Muscle of leg (tissue), 3 donors: ENCODE measurements at regions not wholly inside any gene's neighbourhood (a gene's known extent, or its start where the extent isn't known, plus 50 kb on each side); places are given as distances from the start of the nearest gene placed in this dataset.

Source experiments
- DNase-seq: peaks from one replicate; pipeline ENCODE4 v3.0.0; 2013
- H3K27ac ChIP-seq: one replicate; pipeline ENCODE4 v1.5.1; 2013; ENCODE audit warnings: mild to moderate bottlenecking, low read length, control low read depth
- H3K27me3 ChIP-seq: one replicate; pipeline ENCODE4 v1.6.1; 2013; ENCODE audit warnings: low read length; ENCODE audit not compliant: control insufficient read depth, insufficient read depth
- H3K36me3 ChIP-seq: one replicate; pipeline ENCODE4 v1.6.1; 2013; ENCODE audit warnings: low read length; ENCODE audit not compliant: control insufficient read depth, insufficient read depth
- H3K4me1 ChIP-seq: one replicate; pipeline ENCODE4 v1.6.1; 2013; ENCODE audit warnings: low read length; ENCODE audit not compliant: control insufficient read depth, insufficient read depth
- H3K4me3 ChIP-seq: one replicate; pipeline ENCODE4 v1.5.1; 2013; ENCODE audit warnings: low read length, control low read depth
- H3K9me3 ChIP-seq: replicated peaks from 2 replicates; pipeline ENCODE4 v1.6.1; 2013; ENCODE audit warnings: low read depth, low read length; ENCODE audit not compliant: control insufficient read depth
- WGBS: methylation state at CpG from one replicate; pipeline ENCODE4 v1.1.5; 2013; ENCODE audit warnings: missing lambda C conversion rate; ENCODE audit not compliant: insufficient coverage; 5-methylcytosine and 5-hydroxymethylcytosine counted together

DNA sequence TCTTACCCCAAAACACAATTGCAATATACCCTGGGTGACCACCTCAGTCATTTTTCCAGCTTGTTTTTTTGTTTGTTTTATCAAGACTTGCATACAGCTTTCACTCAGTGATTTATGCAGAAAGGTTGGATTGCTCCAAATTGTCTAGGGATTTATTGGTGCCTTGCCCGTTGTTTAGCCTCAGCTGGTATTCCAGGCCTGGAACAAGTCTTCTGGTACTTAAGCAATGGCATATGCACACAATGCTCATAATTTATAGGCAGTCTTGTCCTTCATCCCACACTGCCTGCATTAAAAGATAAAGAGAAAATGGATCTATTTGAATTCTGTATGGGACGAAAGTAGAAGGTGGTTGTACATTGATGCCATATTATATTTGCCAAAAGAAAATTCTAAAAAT, 392.5 kb downstream of the ADAMTS20 start:
- no peak overlapping the region for H3K27ac ChIP-seq
- no peaks in the 10 kb centered on the region for H3K36me3 ChIP-seq
- H3K4me3 ChIP-seq = no peak overlapping the region
- no peaks in the 10 kb centered on the region for H3K27me3 ChIP-seq
- DNase-seq = no peak
- no CpG with 5 or more reads among the region's 2 CpGs for WGBS
- no peaks in the 10 kb centered on the region for H3K9me3 ChIP-seq
- no peaks in the 10 kb centered on the region for H3K4me1 ChIP-seq

DNA sequence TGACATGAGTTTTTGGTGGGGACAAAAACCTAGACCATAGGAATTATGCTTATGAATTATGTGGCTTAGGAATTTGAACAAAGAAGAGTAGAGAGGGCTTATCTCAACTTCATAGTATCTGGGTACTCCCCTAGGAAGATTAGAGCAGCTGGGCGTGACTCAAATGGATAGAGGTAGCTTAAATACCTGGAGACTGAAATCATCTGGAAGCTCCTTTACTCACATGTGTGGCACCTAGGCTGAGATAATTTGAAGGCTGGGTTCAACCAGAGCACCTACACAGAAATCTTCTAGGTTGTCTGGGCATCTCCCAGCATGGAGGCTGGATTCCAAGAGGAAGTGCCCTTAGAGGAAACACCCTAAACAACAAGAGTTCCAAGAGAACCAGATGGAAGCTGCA, 393.9 kb downstream of the ADAMTS20 start:
- no peaks in the 10 kb centered on the region for H3K9me3 ChIP-seq
- no peaks in the 10 kb centered on the region for H3K27me3 ChIP-seq
- H3K4me1 ChIP-seq = no peaks in the 10 kb centered on the region
- DNase-seq = no peak
- H3K27ac ChIP-seq = no peak overlapping the region
- WGBS = no CpG with 5 or more reads among the region's 1 CpG
- H3K36me3 ChIP-seq = no peaks in the 10 kb centered on the region
- H3K4me3 ChIP-seq = no peak overlapping the region

- no peak for DNase-seq
- H3K36me3 ChIP-seq = no peaks in the 10 kb centered on the region
- H3K4me3 ChIP-seq = no peak overlapping the region
- H3K27me3 ChIP-seq = no peaks in the 10 kb centered on the region
- no peak overlapping the region for H3K27ac ChIP-seq
- no peaks in the 10 kb centered on the region for H3K9me3 ChIP-seq
- WGBS = no CpG with 5 or more reads among the region's 2 CpGs
- H3K4me1 ChIP-seq = no peaks in the 10 kb centered on the region
These were observed 396.6 kb downstream of the ADAMTS20 start for GRCh38 chr12:43155376-43155775.

GRCh38 chr12:43154498-43155045, 397.4 kb downstream of the ADAMTS20 start:
- no peaks in the 10 kb centered on the region for H3K27me3 ChIP-seq
- no peaks in the 10 kb centered on the region for H3K4me1 ChIP-seq
- no peak overlapping the region for H3K27ac ChIP-seq
- H3K9me3 ChIP-seq = no peaks in the 10 kb centered on the region
- WGBS = no CpG with 5 or more reads among the region's 5 CpGs
- H3K4me3 ChIP-seq = no peak overlapping the region
- DNase-seq = no peak
- no peaks in the 10 kb centered on the region for H3K36me3 ChIP-seq

DNA sequence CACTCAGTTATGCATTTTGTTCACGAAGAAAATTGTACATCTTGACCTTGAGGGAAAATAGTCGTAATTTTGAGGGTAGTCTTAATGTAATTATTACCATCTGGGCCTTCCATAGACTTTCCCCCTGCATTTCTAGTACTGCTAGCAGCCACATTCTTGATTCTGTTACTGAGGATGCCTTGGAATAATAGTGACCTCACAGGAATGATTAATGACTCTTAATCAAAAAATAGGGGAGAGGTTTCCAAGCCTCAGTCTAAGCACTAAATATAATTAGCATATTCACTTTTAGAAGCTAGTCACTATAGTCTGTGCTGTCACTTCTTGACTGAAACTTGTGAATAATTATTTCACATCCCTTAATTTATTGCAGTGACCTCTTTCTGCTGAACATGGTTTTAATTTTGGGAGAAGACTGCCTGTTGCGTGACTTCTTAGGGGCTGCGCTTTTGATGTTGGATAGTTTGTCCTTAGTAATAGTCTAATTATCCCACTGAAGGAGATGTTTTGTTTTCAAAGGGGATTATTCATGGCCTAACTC, 400.5 kb downstream of the ADAMTS20 start:
- Histone ChIP-seq H3K9me3 (no peaks in the 10 kb centered on the region), H3K27me3 (no peaks in the 10 kb centered on the region), H3K36me3 (no peaks in the 10 kb centered on the region), H3K27ac (no peak overlapping the region), H3K4me3 (no peak overlapping the region), H3K4me1 (no peaks in the 10 kb centered on the region)
- peak; percentile 73 for DNase-seq
- no CpG with 5 or more reads among the region's 4 CpGs for WGBS

- Histone ChIP-seq H3K4me3 (no peak overlapping the region), H3K9me3 (no peaks in the 10 kb centered on the region), H3K36me3 (no peaks in the 10 kb centered on the region), H3K27ac (no peak overlapping the region), H3K4me1 (no peaks in the 10 kb centered on the region), H3K27me3 (no peaks in the 10 kb centered on the region)
- no peak for DNase-seq
- WGBS = no CpG with 5 or more reads among the region's 2 CpGs
These were observed 403.3 kb downstream of the ADAMTS20 start for GRCh38 chr12:43148691-43149090.

- Histone ChIP-seq H3K36me3 (no peaks in the 10 kb centered on the region), H3K27me3 (no peaks in the 10 kb centered on the region), H3K4me1 (no peaks in the 10 kb centered on the region), H3K9me3 (no peaks in the 10 kb centered on the region), H3K27ac (no peak overlapping the region), H3K4me3 (no peak overlapping the region)
- DNase-seq = peak; percentile 53
- no CpG with 5 or more reads among the region's 1 CpG for WGBS
These were observed 404.1 kb downstream of the ADAMTS20 start for GRCh38 chr12:43147878-43148277.

- H3K9me3 ChIP-seq = peaks cover 2% of the 10 kb centered on the region
- no peak overlapping the region for H3K4me3 ChIP-seq
- H3K27ac ChIP-seq = no peak overlapping the region
- peak; percentile 56 for DNase-seq
- no CpG with 5 or more reads among the region's 2 CpGs for WGBS
- no peaks in the 10 kb centered on the region for H3K4me1 ChIP-seq
- no peaks in the 10 kb centered on the region for H3K27me3 ChIP-seq
- H3K36me3 ChIP-seq = no peaks in the 10 kb centered on the region
These were observed 406.5 kb downstream of the ADAMTS20 start for GRCh38 chr12:43145481-43145880.

DNA sequence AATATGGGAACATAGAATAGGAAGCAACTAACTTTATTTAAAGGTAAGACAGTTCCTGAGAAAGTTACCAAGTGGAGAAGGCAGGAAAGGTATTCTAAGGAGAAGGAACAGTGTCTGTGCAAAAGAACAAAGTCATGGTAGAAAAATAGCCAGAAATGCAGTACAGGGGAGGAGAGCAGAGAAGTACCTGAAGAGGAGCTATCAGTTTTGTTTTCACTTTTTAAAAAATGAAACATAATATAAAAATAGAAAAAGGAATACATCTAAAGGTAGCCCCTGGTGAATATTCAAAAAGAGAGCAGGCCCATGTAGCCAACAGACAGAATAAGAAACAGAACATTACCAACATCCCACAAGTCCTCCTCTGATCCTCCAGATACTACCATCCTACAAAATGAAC, 408.7 kb downstream of the ADAMTS20 start:
- no peak for DNase-seq
- no peaks in the 10 kb centered on the region for H3K36me3 ChIP-seq
- H3K27ac ChIP-seq = no peak overlapping the region
- no peaks in the 10 kb centered on the region for H3K27me3 ChIP-seq
- H3K9me3 ChIP-seq = peaks cover 2% of the 10 kb centered on the region
- H3K4me1 ChIP-seq = no peaks in the 10 kb centered on the region
- no peak overlapping the region for H3K4me3 ChIP-seq

DNA sequence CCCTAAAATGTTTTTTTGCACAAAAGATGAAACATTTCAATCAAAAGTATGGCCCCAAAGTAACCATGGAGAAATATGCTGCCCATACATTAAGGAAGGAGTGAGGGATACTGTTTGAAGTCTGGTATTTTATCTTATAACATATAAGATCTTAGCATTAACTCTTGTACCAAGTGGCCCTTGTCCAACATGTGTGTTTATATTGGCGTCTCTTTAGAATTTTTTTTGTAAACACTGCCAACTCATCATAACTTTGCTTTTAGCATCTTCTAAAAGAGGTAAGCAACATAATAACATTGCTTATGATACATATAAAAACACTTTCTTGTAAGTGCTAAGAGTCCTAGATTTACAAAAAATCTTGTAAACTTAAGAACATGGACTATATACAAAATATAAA, 419.7 kb downstream of the ADAMTS20 start:
- Histone ChIP-seq H3K36me3 (no peaks in the 10 kb centered on the region), H3K9me3 (peaks cover 2% of the 10 kb centered on the region), H3K27me3 (no peaks in the 10 kb centered on the region), H3K4me1 (no peaks in the 10 kb centered on the region), H3K27ac (no peak overlapping the region), H3K4me3 (no peak overlapping the region)
- no CpG with 5 or more reads among the region's 1 CpG for WGBS
- DNase-seq = peak; percentile 11

GRCh38 chr12:43131301-43131700, 420.7 kb downstream of the ADAMTS20 start:
- Histone ChIP-seq H3K4me1 (no peaks in the 10 kb centered on the region), H3K36me3 (no peaks in the 10 kb centered on the region), H3K27ac (no peak overlapping the region), H3K9me3 (peaks cover 2% of the 10 kb centered on the region), H3K4me3 (no peak overlapping the region), H3K27me3 (no peaks in the 10 kb centered on the region)
- no peak for DNase-seq
- 100% methylated on average over 1 of the region's 1 CpG for WGBS
